HG03045 (cell line): ENCODE measurements at regions not wholly inside any gene's neighbourhood (a gene's known extent, or its start where the extent isn't known, plus 50 kb on each side); places are given as distances from the start of the nearest gene placed in this dataset.
"Not testable (repeated sequence)": the region's sequence is repeated elsewhere in the genome, so short reads cannot be mapped to it uniquely, and the experiment has no call there.

ENCODE experiments used
- ATAC-seq: cut with Tn5 transposase; IDR thresholded peaks from one replicate; pipeline ENCODE4 v1.9.1; 2021; ENCODE audit warnings: mild to moderate bottlenecking, moderate library complexity; ENCODE audit not compliant: unreplicated experiment

DNA sequence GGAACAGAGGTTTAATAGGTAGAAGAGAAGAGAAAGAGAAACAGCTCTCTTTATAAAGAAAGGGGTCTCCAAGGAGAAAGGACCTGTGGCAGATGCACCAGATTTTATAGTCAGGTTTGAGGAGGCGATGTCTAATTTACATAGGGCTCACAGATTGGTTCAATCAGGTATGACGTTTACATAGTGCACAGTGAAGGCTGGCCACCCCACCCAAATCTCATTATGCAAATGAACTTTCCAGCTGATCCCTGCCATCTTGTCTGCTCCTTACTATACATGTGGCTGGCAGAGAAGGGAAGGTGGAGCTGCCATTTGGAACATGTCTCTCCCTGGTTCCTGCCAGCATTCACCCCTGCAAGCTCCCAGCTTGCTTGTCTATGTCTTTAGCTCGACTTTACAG is 557.8 kb downstream of the SUCLG1 start:
- no peak for ATAC-seq

DNA sequence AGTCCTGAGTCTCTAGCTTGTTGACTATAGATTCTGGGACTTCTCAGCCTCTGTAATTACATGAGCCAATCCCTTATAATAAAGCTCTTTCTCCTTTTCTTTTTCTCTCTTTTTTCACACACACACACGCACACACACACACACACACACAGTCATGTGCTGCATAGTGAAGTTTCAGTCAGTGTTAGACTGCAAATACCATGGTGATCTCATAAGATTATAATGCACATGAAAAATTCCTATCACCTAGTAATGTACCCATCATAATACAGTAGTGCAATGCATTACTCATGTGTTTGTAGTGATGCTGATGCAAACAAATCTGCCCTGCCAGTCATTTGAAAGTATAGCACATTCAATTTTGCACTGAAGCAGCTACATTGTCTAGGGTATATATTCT is 558.2 kb downstream of the SUCLG1 start:
- ATAC-seq = no peak

DNA sequence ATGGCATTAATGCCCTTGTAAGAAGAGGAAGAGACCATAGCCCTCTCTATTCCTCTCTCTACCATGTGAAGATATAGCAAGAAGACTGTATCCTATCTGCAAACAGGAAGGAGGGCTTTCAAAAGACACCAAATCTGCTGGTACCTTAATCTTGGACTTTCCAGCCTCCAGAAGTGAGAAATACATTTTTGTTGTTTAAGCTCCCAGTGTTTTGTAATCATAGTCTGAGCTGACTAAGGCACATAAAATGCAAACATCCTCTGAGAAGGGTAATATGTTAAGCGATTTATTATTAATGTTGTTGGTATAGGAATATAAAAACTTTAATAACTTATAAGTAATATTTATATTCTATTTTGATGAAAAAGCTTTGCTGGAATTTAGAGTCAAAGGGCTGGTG is 559.8 kb downstream of the SUCLG1 start:
- ATAC-seq = no peak

DNA sequence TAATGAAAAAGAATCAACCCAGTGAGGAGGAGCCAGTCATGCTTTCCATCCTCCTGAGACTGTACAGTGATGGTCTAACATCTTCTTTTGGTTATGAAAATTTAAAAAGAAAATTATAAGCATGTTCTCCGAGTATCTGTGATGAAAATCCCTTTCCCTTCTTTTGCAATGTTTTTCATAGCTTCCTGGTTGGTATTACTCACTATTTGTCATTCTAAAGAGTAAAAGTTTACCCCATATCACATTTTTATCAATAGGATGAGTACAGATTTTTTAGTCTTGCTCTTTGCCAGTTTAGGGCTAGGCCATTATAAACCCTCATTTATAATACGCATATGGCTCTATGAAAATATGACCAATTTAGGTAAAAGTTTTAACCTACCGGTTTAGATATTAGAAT is 564.1 kb downstream of the SUCLG1 start:
- no peak for ATAC-seq

DNA sequence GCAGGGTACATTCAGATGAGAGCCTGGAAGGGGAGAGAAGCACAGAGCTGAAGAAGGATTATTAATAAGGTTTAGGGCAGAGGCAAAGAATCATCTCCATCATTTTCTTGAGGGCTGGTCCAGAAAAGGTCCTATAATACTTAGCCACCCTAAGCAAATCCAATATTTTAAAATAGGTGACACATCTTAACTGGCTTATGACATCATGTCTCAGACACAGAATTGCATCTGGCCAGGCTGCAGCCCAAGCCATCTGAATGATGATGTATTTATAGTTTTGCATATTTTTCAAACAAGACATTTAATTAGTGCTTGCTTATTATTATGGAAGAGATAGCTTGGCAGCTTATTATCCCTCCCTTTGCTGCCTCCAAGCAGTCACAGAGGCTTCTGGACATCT is 571.3 kb downstream of the SUCLG1 start:
- ATAC-seq = no peak

DNA sequence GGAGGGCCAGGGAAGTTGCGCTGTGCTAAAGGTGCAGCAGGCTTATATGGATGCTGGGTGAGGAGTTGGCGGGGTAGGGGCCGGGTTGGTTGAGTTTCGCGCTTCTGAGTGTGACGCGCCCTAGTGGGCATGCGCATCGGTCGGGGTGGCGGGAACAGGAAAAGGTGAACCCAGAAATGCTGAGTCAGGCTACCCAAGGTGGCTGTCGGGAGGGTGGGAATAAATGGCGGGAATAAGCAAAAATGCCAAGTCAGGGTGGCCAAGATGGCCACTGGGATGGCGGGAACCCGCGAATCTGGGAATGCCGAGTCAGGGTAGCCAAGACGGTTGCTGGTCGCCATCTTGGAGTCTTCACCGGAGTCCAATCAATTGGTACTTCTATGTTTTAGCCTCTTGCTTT is 580.0 kb downstream of the SUCLG1 start:
- no peak for ATAC-seq

DNA sequence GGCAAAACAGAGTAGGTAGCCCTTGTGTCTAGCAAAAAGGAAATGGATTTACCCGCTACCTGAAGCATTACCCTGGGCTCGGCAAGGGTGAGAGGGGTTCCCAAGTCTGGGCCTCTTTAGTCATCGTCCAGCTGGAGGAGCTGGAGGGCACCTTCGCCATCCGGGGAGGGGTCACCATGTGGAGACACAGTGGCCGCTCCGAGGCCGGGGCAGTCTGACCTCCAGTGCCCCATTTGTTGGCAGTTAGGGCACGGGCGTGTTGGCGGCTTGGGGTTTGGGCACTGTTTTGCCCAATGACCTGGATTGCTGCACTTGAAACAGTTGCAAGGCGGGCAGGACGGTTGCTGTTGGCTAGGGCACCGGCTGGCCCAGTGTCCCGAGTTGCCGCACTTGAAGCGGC is 581.8 kb downstream of the SUCLG1 start:
- ATAC-seq = not testable (repeated sequence)

DNA sequence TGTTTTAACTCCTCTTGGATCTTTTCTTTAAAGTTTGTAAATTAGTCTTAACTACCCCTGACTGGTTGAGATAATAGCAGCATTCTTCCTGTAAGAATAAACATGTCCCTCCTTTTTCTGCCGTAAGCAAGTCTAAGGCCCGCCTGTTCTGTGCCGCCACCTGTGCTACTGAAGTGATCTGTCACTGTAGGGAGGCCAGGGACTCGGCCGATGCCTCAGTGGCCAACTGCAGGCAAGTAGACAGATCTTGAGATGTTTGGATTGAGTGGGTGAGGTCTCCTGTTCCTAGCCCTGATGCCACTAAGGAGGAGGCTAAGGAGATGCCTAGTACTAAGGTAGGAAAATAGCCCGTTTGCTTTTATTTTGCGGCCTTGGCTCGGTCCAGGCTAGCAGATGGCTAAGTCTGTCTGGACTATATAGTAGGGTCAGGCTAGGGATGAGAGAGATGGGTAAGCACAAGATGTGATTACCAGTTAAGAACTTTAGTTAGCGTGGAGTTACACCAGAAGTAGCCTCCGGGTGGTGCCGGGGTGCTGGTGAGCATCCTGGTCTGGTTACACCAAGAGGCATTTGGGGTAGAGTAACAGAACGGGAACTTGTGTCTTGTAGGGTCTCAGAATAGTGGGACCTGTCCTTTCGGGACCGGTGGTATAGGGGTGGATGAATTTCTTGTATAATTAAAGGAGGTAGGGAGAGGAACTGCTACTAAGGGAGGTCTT is 584.2 kb downstream of the SUCLG1 start:
- ATAC-seq = no peak

DNA sequence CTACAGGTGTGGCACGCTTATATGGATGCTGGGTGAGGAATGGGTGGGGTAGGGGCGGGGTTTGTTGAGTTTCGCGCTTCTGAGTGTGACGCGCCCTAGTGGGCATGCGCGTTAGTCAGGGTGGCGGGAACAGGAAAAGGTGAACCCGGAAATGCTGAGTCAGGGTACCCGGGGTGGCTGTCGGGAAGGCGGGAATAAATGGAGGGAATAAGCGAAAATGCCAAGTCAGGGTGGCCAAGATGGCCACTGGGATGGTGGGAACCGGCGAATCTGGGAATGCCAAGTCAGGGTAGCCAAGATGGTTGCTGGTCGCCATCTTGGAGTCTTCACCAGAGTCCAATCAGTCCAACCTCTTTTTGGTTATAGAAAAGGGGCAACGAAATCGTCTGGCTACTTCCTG is 585.0 kb downstream of the SUCLG1 start:
- ATAC-seq = no peak

DNA sequence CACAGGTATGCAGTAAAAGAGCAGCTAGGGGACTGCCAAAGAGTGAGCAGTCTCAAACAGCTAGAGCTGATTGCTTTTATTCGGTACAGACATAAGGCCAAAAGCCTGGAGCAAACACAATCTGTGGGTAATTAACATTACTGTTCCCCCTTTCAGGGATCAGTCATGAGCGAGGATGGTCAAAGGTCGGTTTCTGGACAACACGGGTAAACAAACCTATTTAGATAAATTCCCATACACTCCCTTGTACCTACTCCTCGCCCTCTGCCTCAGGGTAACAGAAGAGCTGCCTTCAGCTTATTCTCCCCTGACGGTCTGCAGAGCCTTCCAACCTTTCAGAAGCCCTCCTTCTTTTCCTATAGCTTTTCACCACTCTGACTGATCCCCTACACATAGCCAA is 586.0 kb downstream of the SUCLG1 start:
- no peak for ATAC-seq

DNA sequence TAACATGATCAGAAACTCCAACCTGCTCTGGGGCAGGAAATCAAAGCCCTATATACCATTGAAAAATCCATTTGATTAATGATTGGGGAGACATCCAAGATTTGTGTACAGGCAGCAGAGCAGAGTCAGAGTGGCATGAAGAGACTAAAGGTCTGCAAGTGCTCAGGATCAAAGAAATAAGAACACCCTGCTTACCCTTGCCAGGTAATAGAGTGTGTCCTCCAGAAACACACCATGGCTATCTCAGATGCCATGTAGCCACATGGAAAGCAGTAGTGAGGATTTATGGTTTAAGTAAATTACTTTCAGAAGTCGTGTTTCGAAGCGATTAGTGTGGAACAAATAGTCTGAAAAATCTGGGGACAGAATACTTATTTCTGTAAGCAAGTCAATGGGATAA is 592.9 kb downstream of the SUCLG1 start:
- ATAC-seq = no peak

DNA sequence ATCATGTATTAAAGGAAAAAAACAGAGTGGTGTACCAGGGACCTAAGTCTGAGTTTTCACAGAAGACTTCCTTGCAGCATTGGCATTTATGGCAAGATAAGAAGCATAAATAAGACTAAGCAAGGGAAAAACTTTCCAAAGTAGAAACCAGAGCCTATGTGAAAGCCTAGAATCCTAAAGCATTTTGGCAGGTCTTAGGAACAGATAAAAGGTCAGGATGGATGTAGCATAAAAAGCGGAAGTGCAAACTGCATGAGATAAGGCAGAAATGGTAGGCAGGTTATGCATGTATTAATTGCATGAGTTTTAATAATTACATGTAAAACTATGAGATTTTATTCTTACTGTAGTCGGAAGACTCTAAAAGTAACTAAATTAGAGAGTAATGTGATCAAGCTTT is 596.5 kb downstream of the SUCLG1 start:
- no peak for ATAC-seq

DNA sequence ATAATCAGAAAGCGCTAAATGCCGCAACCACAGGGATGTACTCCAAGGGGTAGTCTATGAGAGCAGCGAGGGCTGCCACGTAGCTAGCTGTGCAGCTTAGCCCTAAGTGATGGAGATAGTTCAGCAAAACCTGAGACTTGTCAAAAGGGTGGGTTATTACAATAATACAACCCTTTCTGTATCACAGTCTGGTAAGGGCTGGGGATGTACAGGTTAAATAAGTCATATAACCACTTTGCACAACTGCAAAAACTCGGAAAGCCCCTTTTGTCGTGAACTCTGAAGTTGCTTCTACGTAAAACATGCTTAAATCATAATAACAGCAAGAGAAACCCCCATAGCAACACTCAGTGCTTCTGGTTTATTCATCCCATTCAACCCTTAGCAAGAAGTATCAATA is 598.8 kb downstream of the SUCLG1 start:
- no peak for ATAC-seq

DNA sequence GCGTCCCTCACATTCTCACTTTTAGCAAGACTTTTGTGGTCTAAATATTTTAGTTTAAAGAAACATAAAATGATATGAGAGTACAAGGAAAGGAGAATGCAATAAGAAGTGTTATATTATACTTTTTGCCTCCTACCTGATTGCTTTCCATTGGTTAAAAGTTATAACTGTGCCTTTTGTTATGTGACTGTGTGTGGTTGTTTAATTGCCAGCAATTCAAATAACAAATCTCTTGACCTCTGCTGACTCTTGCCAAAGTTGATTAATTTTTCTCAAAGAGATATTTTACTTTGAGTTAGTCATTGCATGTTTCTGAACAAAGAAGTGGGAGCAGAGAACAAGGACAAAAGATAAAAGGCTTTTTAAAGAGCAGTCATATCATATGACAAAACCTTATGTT is 599.5 kb downstream of the SUCLG1 start:
- ATAC-seq = no peak

DNA sequence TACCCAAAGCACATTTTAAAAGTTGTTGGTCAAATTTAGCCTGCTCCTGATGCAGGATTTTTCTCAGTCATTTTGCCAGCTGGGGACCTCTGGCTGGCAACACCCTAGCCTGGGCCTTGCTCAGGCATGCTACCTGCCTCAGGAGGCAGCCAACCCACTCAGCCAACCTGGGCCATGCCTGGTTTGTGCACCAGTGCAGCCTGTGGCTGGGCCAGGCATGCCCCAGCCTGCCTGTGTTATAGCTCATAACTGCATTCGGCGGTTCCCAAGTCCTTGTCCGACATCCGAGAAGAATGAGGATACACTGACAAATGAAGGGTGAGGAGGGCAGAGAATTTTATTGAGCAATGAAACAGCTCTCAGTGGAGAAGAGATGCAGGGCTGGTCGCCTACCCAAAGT is 608.0 kb downstream of the SUCLG1 start:
- no peak for ATAC-seq

DNA sequence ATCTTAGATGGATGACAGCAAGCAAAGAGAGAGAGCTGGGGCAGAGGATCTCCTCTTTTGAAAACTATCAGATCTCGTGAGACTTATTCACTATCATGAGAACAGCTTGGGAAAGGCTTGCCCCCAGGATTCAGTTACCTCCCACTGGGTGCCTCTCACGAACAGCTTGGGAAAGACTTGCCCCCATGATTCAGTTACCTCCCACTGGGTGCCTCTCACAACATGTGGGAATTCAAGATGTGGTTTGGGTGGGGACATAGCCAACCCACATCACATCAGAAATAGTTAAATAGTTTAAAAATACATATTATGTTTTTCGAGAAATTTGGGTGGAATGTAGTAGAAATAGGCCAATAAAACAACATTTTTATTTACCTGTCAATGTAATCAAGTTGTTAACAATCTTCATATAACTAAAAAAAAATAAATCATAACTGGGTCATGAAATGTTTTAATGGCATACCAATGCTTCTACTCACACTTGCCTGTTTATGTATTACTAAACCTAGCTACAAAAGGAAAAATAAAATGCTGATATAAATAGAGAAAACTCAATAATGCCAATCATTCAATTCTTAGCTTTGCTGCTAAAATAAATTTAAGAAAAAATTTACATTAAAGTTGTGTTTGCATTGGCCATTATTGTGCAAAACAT is 608.9 kb downstream of the SUCLG1 start:
- no peak for ATAC-seq

DNA sequence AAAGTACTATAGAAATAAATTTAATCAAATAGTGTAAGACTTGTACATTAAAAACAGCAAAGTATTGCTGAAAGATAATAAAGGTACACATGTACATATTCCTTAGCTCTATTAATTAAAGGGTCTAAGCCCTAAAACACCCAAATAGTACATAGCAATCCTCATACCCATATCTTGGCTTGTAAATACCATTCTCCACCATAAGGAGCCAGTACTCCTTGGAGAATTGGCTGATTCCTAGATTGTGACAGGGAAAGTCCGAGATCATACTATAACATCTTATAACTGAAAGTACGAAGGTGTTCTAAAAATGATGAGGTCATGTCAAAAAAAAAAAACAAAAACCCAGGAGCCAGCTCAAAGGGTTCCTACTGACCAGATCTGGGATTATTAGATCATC is 614.6 kb downstream of the SUCLG1 start:
- ATAC-seq = no peak

DNA sequence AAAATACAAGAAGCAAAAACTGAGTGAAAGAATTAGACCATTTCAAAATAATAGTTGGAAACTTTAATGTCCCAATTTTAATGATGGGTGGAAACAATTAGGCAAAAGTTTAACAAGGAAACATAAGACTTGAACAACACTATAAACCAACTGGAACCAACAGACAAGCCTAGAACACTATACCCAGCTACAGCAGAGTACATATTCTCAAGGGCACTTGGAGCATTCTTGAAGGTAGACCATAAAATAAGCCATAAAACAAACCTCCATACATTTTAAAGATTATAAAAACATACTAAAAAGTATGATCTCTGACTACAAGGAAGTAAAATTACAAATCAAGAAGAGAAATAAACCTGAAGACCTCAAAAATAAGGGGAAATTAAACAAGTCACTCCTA is 616.7 kb downstream of the SUCLG1 start:
- ATAC-seq = no peak

DNA sequence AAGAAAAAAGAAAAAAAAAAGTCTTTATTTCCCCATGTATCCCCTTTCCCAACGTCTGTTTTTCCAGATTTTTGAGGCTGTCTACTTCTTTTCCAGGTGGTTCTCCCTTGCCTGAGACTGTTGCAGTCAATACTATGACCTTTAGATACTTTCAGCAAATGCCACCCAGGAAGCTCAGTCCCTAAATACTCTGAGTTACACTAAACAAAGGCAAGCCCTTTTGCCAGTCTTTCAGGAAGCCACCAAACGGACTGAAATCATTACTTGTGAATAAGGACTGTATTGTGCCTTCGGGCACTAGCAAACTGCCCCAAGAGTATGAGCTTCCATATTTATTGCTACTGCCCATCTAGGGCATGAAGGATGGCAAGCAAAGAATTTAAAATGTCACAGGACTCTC is 621.3 kb downstream of the SUCLG1 start:
- ATAC-seq = no peak

DNA sequence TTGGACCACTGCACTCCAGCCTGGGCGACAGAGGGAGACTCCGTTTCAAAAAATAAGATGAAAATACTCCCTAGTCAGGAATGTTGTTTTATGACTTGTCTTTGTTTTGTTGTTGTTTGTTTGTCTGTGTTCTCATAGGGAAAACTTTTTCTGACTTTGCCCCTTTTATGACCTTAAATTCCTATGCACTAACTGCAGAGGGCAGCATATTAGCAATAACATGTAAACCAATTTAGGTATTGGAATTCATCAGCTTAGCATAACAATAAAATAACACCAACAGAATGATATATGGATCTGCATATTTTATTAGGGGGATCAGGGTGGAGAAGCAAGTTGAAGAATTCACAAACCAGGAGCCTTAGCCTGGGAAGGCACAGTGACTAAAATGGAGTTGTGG is 631.5 kb downstream of the SUCLG1 start:
- no peak for ATAC-seq

DNA sequence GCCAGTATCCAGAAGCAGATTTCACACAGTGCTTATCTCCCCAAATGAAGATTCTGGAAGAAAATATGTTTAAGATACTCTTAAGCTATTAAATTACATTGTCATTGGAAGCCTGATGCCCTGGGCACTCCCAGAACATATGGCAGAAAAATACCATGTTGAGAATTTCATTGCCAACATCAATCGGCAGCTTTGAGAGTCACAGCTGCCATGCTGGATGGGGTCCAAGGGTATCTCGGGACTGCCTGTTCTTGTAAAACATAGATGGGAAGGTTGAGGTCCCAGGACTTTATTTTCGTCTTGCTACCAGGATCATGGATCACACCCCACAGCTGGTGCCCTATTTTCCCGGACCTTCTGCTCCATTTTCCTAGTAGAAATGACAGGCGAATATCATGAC is 632.5 kb downstream of the SUCLG1 start:
- no peak for ATAC-seq

DNA sequence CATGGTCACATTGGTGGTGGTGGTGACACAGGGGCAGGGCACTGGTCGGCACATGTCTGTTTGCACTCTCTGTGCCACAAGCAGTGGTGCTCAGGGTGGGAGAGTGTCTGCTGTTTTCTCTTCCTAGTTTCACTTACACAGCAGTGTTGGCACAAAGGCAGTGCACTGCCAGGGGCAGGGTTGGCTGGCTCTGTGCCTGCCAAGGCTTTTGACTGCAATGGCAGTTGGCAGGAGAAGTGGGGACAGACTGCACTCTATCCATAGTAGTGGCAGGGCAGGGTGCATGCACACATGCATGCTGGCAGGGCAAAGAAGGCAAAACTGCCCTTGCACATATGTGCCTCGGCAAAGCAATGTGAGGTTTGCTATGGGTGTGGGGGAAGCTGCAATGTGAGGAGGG is 635.9 kb downstream of the SUCLG1 start:
- no peak for ATAC-seq

DNA sequence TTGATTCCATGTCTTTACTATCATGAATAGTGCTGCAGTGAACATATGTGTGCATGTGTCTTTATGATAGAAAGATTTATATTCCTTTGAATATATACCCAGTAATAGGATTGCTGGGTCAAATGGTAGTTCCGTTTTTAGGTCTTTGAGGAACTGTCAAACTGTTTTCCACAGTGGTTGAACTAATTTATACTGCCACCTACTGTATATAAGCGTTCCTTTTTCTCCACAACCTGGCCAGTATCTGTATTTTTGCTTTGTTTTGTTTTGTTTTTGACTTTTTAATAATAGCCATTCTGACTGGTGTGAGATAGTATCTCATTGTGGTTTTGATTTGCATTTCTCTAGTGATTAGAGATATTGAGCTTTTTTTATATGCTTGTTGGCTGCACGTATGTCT is 641.6 kb downstream of the SUCLG1 start:
- ATAC-seq = no peak
